HG03039 (cell line): ENCODE measurements at regions not wholly inside any gene's neighbourhood (a gene's known extent, or its start where the extent isn't known, plus 50 kb on each side); places are given as distances from the start of the nearest gene placed in this dataset.
"Not testable (repeated sequence)": the region's sequence is repeated elsewhere in the genome, so short reads cannot be mapped to it uniquely, and the experiment has no call there.

Experiments
- ATAC-seq: cut with Tn5 transposase; IDR thresholded peaks from one replicate; pipeline ENCODE4 v1.9.1; 2021; ENCODE audit warnings: mild to moderate bottlenecking, moderate library complexity; ENCODE audit not compliant: unreplicated experiment

DNA sequence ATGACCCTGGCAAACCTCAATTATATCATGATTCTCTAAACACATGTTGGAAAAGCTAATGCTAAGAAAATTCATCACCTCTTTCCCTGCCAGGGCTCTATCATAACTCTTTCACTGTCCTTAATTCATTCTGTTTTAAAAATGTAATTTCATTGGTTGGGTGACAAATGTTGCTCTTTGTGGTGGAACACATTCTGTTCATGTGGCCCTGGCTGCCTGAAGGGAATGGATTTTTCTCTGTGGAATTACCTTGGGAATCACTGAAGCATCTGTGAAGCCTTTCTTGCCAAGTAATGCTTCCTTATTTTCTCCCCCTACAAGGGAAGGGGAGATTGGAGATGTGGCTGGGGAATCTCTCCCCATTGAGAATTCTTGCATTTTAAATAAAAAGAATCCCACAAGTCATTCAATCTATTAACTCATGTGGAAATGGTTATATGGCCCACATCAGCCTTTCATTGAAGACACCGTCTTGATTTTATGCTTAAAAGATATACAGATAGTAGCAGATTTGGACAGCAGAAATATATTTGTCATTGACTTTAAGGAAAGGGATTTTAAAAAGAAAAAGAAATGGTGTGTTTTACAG is 201.8 kb upstream of the NMUR2 start:
- no peak for ATAC-seq

DNA sequence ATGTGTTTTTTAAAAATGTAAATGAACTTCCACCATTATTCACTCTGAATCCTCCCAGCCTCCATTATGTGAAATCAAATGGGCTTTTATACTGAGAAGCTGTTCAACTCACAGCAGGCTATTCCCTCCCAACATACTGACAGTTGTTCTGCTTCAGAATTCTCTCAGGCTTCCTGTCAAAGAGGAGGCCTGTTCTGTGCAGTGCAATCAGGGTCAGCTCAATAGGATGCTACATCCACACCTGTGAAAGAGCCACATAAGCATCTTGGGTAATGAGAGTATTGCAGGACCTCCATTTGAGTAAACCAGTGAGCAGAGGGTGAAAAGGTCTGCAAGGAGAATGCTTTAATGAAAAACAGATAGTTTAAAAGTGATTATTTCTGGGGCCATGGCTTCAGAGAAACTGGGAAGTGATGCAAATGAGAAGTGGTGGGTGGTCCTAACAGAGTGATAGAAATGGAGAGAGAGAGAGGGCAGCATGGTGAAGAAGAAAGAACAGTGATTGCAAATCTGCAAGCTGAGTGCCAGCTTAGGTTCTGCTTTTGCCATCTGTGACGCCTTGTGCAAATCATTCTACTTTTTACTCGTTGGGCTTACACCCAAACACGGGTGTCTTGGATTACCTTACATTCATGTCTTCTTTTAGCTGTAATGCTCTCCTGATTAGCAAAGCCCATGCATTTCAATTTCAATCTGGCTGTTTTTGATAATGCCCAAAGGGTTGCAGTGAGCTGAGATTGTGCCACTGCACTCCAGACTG is 202.5 kb upstream of the NMUR2 start:
- ATAC-seq = no peak

DNA sequence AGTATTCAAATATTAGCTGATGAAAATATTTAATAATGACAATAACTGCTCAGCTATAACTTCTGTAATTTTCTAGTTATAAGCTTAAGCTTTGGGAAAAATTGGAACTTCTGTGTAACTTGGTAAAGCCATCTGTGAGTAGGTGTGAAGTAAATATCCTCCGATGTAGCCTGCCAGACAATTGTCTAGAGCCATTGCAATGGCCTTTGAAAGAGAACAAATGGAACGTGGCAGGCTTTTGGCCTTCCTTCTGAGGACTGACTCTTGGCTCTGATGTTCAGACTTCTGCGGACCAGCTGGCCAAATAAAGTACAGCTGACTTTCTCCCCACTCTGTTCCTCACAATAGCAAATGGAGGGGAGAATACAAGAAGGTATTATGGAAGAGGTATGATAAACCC is 203.4 kb upstream of the NMUR2 start:
- no peak for ATAC-seq

DNA sequence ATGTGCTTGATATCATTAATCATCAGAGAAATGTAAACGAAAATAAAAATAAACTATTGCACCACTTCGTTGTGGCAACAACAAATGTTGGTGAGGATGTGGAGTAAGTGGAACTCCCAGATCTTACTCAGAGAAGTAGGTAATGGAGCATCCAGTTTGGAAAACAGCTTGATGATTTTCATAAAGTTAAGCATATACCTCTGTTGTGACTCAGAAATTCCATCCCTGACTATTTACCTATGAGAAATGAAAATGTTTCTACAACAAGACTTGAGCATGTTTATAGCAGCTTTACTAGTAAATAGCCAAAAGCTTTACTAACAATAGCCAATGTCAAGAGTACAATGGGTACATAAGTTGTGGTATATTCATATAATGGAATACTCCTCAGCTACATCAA is 214.7 kb upstream of the NMUR2 start:
- ATAC-seq = no peak

DNA sequence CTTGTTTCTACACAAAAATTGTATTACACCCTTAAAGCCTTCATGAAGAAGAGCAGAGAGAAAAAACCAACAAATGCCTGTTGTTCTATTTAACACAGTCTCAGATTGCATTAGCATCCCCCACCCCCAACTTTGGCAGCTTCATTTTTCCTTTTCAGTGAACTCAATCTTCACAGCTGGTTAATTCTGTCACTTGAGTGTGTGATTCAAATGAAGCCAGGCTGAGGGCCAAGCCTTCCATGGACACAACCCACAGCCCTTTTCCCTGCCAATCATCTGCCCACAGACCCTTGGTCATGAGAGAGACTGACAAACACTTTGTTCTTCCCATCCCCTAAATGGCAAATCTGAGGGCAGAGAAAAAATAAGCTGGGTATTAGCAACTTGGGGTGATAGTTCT is 217.5 kb upstream of the NMUR2 start:
- no peak for ATAC-seq

DNA sequence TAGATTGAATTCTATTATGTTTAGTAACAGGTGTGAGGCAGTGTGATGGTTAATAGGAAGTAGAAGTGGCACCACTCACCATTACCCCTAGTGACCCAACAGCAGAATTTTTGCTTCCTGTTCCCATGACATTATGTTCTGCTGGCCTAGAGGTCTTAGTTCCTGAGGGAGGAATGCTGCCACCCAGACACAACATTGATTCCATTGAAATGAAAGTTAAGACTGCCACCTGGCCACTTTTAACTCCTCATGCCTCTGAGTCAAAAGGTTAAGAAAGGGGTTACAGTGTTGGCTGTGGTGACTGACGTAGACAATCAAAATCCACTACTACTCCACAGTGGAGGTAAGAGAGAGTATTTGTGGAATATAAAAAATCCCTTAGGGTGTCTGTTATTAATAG is 218.9 kb upstream of the NMUR2 start:
- no peak for ATAC-seq

DNA sequence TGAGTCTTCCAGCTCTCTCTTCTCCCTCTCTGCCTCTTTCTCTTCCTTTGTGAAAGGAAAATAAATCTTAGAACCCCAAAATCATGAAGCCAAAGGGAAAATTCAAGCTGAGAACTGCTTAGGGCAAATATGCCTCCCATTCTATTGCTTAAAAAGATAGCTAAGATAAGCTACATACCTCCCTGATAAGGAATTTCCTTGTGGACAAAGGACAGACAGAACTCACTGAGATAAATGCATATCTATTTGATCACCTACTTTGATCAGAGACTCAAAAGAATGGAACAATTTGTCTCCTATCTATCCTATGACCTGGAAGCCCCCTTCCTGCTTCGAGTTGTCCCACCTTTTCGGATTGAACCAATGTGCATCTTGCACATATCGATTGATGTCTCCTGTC is 220.6 kb upstream of the NMUR2 start:
- ATAC-seq = no peak

DNA sequence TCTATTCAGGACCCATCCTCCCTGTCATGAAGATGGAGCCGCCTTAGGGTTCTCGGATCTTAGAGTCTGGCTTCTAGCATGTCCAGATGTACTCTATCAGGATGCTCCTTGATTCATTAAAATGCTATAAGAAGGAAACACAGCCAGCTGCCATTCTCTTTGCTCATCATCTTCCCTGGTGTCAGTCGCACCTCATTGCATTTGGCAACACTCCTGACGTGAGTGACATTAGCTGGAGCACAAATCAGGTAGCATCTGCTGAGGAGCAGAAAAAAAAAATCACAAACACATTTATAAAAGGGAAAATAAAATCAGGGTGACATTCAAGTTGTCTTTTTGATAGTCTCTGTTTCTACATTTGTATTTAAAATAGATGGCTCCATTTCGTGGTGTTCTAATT is 226.1 kb upstream of the NMUR2 start:
- no peak for ATAC-seq

DNA sequence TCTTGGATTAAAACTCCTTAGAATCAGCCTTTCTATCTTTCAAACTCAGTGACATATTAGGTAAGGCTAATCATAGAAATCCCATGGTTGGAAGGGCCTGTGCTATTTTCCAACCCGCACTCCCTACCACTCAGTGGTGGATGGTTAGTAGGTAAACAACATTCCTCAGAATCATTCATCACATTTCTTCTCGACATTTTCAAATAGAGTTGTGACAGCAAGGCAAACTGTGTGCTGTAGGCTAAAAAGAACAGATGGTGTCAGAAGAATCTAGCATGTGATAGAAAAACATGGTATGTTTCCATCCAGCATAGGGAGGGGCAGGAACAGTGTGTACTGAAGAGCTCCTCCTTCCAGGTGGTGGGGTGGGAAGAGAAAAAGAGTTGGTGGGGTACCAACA is 227.3 kb upstream of the NMUR2 start:
- no peak for ATAC-seq

DNA sequence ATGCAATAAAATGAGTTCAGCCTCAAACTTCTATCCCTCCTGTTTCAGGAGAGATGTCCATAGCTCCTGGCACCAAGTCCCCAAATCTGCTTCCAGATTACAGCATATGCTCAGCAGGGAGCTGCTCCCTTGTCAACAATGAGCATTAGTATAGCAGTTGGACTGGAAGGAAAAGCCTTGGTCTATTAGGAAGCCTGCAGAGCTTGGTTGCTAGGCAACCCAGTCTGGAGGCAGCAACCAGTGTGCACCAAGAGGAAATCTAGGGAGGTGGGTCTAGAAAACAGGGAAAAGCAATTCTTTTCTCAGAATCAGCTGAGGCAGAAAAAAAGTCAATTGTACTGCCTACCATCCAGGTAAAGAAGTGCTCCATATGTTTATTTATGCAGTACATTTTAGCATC is 229.5 kb upstream of the NMUR2 start:
- no peak for ATAC-seq

DNA sequence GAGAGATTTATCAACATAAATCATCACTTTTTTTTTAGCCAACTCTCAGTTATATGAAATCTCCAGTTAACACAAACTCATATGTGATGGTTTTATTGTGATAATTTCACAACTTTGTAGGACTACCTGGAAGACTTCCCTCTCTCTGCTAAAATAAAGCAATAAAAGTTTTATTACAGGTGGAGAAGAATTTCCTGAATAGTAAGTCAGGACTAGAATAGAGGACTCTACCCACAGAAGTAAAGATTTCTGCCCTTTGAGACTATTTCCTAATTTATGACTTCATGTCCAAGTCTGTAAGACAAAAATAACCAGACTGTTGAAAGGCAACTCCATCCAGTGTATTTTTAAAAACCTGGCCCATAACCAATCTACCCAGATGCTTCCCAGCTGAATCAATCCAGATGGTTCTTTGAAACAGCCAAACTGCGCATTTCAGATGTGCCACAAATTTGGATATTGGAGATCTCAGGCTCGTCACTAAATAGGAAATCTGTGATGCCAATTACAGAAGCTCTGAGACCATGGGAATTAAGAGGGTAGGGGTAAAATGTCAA is 234.0 kb upstream of the NMUR2 start:
- no peak for ATAC-seq

DNA sequence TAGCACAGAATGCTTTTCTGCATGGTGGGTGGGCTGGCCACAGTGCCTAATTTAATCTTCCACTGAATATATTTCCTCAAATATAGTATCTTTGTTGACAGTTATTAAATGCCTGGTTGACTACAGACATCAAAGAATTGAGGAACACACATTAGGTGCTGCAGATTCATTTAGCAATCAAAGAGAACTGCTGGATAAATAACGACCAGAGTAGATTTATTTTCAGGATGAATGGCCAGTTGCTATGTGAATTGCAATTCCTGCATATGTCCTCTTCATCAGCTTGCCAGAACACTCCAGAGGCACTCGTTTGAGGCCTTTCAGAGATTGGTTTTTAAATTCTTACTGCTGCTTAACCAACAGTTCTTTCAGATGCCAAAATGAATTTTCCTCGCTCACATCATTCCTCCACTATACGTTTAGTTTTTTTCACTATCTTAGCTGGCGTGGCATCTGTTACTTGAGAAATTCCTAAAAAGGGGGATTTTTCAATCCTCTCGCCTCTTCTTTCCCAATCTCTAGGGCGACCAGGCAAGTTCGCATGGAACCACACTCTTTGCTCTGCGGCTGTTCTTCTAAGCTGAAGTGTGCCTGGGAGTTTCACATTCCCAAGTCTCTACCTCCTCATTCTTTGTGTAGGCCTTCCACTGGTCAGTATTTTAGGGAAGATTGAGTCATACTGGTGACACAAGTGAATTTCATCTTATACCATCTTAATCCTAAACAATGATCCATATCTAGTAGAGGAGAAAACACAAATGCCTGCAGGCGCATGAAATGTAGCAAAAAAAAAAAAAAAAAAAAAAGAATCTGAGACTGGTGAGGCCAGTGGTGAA is 237.1 kb upstream of the NMUR2 start:
- ATAC-seq = no peak

DNA sequence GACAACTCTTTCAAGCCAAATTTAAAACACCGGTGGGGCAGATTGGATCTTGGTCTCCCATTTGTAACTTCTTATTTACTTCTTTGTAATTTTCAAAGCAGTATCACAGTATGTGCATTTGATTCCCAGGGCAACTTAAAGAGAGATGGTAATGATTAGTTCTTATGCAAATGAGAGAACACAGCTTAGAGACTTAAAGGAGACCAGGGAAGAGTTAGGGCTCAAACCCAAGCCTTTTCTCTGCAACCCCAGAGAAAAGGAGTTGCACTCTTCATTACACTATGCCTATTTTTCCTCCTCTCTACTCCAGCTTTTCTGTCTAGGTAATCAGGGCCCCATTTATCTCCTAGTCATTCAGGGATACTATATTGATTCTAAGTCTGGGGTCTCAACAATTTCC is 237.8 kb upstream of the NMUR2 start:
- no peak for ATAC-seq

DNA sequence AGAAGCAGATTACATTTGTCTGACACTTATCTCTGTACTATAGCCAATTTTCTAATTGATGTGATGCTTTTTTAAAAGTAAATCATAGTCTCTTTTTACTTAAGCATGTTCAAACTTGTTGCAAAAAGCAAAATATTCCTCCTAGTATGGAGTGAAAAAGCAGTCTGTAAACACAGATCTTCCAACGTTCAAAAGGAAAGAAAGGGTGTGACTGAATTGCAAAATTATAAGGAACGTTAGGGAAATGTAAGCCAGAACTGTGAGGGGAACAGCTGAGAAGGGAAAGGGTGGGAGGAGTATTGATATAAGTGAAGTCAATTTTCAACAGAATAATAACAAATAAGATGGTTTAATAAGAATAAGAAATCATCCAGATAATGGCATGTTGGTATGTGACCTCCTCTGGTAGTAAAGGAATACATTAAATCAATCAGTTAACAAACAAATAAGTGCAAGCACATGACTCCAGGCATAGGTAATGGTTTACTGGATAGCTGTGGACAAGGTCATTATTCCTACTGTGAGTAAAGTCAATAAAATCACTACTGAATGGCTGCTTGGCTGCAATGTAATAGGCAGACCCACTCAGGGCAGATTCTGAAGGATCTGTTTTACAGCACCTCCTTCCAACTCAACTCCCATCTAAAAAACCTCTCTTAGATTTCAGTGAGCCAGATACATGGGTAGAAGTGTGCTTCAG is 239.1 kb upstream of the NMUR2 start:
- ATAC-seq = no peak

DNA sequence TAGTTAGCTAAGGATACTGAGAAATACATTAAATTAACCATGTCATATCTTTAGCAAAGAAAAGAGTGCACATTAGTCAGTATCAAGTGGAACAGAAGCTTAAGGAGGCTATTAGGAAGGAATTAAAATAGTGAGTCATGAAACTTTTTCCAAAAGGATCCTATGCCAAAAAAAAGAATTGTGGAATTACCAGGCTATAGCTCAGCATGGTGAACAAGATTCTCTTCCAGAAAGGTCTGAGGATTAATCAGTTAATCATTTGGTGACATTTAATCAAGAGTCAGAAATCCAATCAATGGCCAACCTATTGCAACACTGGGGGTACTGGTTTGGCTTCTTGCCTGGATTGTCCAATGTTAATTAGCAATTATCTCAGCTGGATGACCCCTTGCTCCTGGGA is 244.5 kb upstream of the NMUR2 start:
- no peak for ATAC-seq

DNA sequence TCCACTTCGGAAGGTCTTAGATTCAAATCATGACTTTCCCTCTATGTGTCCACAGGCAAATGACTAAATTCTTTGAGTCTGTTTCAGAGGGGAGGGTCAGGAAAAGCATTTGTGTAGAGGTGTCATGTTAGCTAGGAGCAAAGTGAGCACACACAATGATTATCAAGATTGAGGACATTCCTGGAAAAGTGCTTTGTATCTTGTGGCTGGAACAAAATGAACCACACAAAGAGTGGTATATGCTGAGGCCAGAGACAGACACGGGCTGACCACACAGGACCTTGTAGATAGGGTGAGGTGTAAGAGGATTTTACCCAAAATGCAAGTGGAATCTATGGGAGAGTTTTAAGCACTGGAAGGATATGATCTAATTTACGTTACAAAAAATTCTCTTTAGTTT is 245.3 kb upstream of the NMUR2 start:
- ATAC-seq = no peak

DNA sequence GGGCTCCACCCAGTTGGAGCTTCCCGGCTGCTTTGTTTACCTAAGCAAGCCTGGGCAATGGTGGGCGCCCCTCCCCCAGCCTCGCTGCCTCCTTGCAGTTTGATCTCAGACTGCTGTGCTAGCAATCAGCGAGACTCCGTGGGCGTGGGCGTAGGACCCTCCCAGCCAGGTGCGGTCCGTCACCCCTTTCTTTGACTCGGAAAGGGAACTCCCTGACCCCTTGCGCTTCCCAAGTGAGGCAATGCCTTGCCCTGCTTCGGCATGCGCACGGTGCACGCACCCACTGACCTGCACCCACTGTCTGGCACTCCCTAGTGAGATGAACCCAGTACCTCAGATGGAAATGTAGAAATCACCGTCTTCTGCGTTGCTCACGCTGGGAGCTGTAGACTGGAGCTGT is 254.4 kb upstream of the NMUR2 start:
- ATAC-seq = not testable (repeated sequence)

DNA sequence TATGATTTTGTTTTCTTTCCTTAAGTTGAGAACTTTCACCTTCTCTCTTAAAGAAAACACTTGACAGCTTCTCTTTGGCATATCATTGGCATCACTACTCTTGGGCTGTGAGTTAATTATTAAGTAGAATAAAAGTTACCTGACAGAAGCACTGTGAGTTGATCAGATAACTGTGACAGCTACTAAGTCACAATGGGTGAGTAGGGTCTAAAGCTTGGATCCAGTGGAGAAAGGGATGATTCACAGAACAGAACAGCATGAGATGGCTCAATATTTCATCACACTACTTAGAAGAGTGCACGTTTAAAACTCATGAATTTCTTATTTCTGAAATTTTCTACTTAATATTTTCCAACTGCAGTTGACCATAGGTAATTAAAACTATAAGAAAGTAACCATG is 268.5 kb upstream of the NMUR2 start:
- no peak for ATAC-seq

DNA sequence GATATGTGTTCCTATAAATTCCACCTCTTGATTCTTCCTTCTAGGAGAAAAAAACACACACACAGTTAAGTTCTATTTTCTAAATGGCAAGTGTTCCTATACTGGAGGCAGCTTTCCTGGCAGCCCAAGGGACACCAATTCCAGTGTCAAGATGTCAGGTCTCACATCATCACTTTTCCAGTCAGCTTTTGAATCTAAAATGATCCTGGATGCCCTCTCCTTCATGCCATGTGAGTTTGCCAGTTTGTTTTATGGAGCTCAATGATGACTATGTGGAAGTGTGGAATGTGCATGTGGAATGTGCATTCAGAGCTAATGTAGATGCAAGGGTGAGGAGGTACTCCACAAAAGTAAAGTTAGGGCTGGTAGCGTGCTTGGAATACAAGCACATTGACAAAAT is 269.3 kb upstream of the NMUR2 start:
- no peak for ATAC-seq

DNA sequence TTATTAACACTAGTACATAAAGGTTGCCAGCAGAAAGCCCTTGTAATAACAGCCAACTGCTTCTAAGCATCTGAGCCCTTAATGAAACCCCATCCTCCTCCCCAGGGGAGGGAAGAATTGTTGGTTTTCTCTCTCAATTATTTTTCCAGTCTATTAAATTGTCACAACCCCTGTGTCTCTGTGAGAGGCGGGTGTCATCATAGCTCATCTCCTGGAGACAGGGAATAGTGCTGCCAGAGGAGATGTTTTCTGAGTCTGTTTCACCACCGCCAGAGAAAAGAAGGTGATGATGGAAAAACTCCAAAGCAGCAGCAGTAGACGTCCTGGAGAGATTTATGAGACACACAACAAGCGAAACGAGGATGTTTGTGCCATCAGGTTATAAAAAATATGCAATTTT is 271.1 kb upstream of the NMUR2 start:
- ATAC-seq = no peak

DNA sequence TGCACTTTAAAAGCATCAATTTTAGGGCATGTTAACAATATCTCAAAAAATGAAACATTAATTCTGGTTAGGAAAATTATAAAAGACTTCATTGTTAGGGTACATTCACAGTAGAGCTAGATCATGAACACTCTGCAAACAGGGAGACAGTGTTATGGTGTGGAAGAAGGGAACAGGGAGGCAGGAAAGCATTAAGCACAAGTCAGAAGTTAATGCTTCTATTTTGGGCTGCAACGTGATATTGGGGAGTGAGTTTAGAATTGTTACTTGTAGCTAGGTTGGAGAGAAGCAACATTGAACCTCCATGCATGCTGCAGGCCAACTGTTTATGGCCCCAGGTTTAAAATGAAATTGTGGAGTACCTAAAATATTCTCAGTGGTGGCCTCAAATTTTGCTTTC is 278.1 kb upstream of the NMUR2 start:
- ATAC-seq = no peak
